HEK293 (cell line): ENCODE measurements at regions not wholly inside any gene's neighbourhood (a gene's known extent, or its start where the extent isn't known, plus 50 kb on each side); places are given as distances from the start of the nearest gene placed in this dataset.

Experiments used
- CTCF ChIA-PET: fragments of 350-600 bp; formaldehyde crosslinking; extraction: SDS; loops from one replicate; lab custom pipeline; 2021; ENCODE audit warnings: antibody characterized with exemption; lab: Yijun Ruan, JAX
- POLR2A ChIA-PET: fragments of 300-600 bp; formaldehyde crosslinking; extraction: SDS; loops from one replicate; lab custom pipeline; 2020; ENCODE audit warnings: antibody characterized with exemption, inconsistent platforms; lab: Yijun Ruan, JAX
- H3K27ac ChIP-seq: fragments of 200-500 bp; sonication (Bioruptor generic); 2 replicates; pipeline ENCODE4 v1.5.1; 2014; ENCODE audit warnings: low read depth, low read length, control low read depth, inconsistent platforms; ENCODE audit errors: extremely low read depth
- H3K36me3 ChIP-seq, 2 experiments: fragments of 200-500 bp in 1 of 2; sonication (Bioruptor generic) in 1 of 2; 1 replicate in 1 of 2; 2 replicates in 1 of 2; pipeline ENCODE4 v1.5.1; 2014 to 2017; ENCODE audit warnings: inconsistent platforms in 2 of 2, low read length in 2 of 2; ENCODE audit not compliant: control insufficient read depth in 2 of 2, insufficient read depth in 1 of 2
- H3K4me1 ChIP-seq: fragments of 200-500 bp; sonication (Bioruptor generic); 2 replicates; pipeline ENCODE4 v1.5.1; 2014; ENCODE audit warnings: mild to moderate bottlenecking, low read length, inconsistent platforms; ENCODE audit not compliant: control insufficient read depth, insufficient read depth
- H3K4me3 ChIP-seq: 2 replicates; pipeline ENCODE4 v1.5.1; 2011; ENCODE audit warnings: low read depth, mild to moderate bottlenecking, control low read depth, low read length, moderate library complexity
- H3K9me3 ChIP-seq: fragments of 200-500 bp; sonication (Bioruptor generic); 2 replicates; pipeline ENCODE4 v1.5.1; 2014; ENCODE audit warnings: low read depth, low read length, inconsistent platforms; ENCODE audit not compliant: control insufficient read depth, insufficient read depth
- GLI2 ChIP-seq: fragments of 450-650 bp; formaldehyde crosslinking; IDR thresholded peaks from 2 replicates; pipeline ENCODE4; 2017; ENCODE audit warnings: missing biosample characterization, missing genetic modification characterization, low read depth, borderline replicate concordance
- GLIS2 ChIP-seq: fragments of 450-650 bp; formaldehyde crosslinking; IDR thresholded peaks from 2 replicates; pipeline ENCODE4 v1.5.1; 2016; ENCODE audit warnings: missing biosample characterization, missing genetic modification characterization
- HOXA7 ChIP-seq: sonication (generic); formaldehyde crosslinking; IDR thresholded peaks from 2 replicates; pipeline ENCODE4 v1.8.1; 2022; ENCODE audit warnings: missing genetic modification reagents, borderline replicate concordance
- KLF8 ChIP-seq: fragments of 450-650 bp; formaldehyde crosslinking; IDR thresholded peaks from 2 replicates; pipeline ENCODE4 v1.5.1; 2016; ENCODE audit warnings: missing biosample characterization, missing genetic modification characterization
- SALL2 ChIP-seq: fragments of 450-650 bp; formaldehyde crosslinking; IDR thresholded peaks from 2 replicates; pipeline ENCODE4 v1.5.0; 2017; ENCODE audit warnings: missing biosample characterization, mild to moderate bottlenecking, missing genetic modification characterization, borderline replicate concordance
- ZNF146 ChIP-seq: fragments of 450-650 bp; formaldehyde crosslinking; IDR thresholded peaks from 2 replicates; pipeline ENCODE4 v1.5.1; 2016; ENCODE audit warnings: missing biosample characterization, missing genetic modification characterization
- ZNF214 ChIP-seq: fragments of 450-650 bp; formaldehyde crosslinking; IDR thresholded peaks from 2 replicates; pipeline ENCODE4 v1.5.1; 2017; ENCODE audit warnings: missing biosample characterization, mild to moderate bottlenecking, missing genetic modification characterization, borderline replicate concordance
- ZNF350 ChIP-seq: fragments of 450-650 bp; formaldehyde crosslinking; IDR thresholded peaks from 2 replicates; pipeline ENCODE4 v1.5.0; 2017; ENCODE audit warnings: missing biosample characterization, mild to moderate bottlenecking, missing genetic modification characterization
- ZNF48 ChIP-seq: fragments of 450-650 bp; formaldehyde crosslinking; IDR thresholded peaks from 2 replicates; pipeline ENCODE4 v1.5.1; 2016; ENCODE audit warnings: missing biosample characterization, missing genetic modification characterization
- ZNF548 ChIP-seq: fragments of 450-650 bp; formaldehyde crosslinking; IDR thresholded peaks from 2 replicates; pipeline ENCODE4 v1.5.1; 2016; ENCODE audit warnings: missing biosample characterization, missing genetic modification characterization
- ZNF561 ChIP-seq: fragments of 450-650 bp; IDR thresholded peaks from 2 replicates; pipeline ENCODE4 v1.5.1; 2018; ENCODE audit warnings: missing biosample characterization, missing genetic modification characterization, borderline replicate concordance
- ZNF571 ChIP-seq: fragments of 450-650 bp; formaldehyde crosslinking; IDR thresholded peaks from 2 replicates; pipeline ENCODE4 v1.5.0; 2017; ENCODE audit warnings: missing biosample characterization, missing genetic modification characterization
- ZNF621 ChIP-seq: fragments of 450-650 bp; formaldehyde crosslinking; IDR thresholded peaks from 2 replicates; pipeline ENCODE4 v1.5.1; 2017; ENCODE audit warnings: missing biosample characterization, missing genetic modification characterization
- ZNF623 ChIP-seq: fragments of 450-650 bp; formaldehyde crosslinking; IDR thresholded peaks from 2 replicates; pipeline ENCODE4 v1.5.1; 2016; ENCODE audit warnings: missing biosample characterization, missing genetic modification characterization
- ZNF626 ChIP-seq: fragments of 450-650 bp; sonication (Bioruptor Pico); formaldehyde crosslinking; IDR thresholded peaks from 2 replicates; pipeline ENCODE4 v1.5.1; 2018; ENCODE audit warnings: missing biosample characterization, missing genetic modification characterization, inconsistent platforms
- ZNF660 ChIP-seq: fragments of 450-650 bp; IDR thresholded peaks from 2 replicates; pipeline ENCODE4 v1.5.1; 2018; ENCODE audit warnings: missing biosample characterization, mild to moderate bottlenecking, missing genetic modification characterization
- ZNF664 ChIP-seq: fragments of 450-650 bp; formaldehyde crosslinking; IDR thresholded peaks from 2 replicates; pipeline ENCODE4 v1.5.1; 2016; ENCODE audit warnings: missing biosample characterization, missing genetic modification characterization
- ZNF707 ChIP-seq: fragments of 450-650 bp; formaldehyde crosslinking; IDR thresholded peaks from 2 replicates; pipeline ENCODE4 v1.5.1; 2016; ENCODE audit warnings: missing biosample characterization, missing genetic modification characterization
- ZNF792 ChIP-seq: fragments of 450-650 bp; formaldehyde crosslinking; IDR thresholded peaks from 2 replicates; pipeline ENCODE4 v1.5.1; 2016; ENCODE audit warnings: missing biosample characterization, missing genetic modification characterization
- ZNF830 ChIP-seq: fragments of 450-650 bp; IDR thresholded peaks from 2 replicates; pipeline ENCODE4 v1.5.0; 2018; ENCODE audit warnings: missing biosample characterization, missing genetic modification characterization, low read depth, mild to moderate bottlenecking, moderate library complexity
- ZSCAN16 ChIP-seq: fragments of 450-650 bp; formaldehyde crosslinking; IDR thresholded peaks from 2 replicates; pipeline ENCODE4 v1.5.1; 2016; ENCODE audit warnings: missing biosample characterization, missing genetic modification characterization
- TF ChIP-seq, protein P1 (sequence below): fragments of 450-650 bp; formaldehyde crosslinking; IDR thresholded peaks from 2 replicates; pipeline ENCODE4 v1.5.1; 2016; ENCODE audit warnings: missing biosample characterization, missing genetic modification characterization

DNA sequence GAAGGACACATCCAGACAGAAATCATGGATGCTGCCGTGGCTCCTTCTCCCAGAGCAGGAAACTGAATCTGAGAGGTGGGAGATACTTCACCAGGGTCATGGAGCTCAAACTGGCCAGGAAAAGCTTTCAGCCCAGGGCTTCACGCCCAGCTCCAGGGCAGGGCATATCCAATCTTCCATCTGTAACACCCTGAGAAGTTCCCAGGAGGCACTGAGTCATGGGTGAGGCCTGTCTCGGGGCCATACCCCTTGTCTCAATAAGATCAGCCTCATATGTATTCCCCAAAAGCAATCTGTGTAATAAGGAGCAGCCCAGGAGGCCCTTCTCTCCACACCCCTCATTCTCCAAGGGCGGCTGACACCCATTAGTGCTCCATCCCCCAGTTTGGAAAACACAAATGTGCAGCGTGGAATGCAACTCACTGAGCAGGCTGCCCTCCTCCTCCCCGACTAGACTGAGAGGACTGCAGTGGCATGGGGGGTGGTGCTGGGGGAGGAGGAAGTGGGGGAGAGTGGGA, 439.3 kb upstream of the SULF2 start:
- Histone ChIP-seq H3K27ac (no peak overlapping the region), H3K36me3 (no peaks in the 10 kb centered on the region), H3K9me3 (no peaks in the 10 kb centered on the region)
- CTCF ChIA-PET = no interaction called here
- no peak for TF ChIP-seq ZSCAN16 (tag by site-specific recombination)
- no peak for TF ChIP-seq ZNF350
- TF ChIP-seq ZNF561 (tag by site-specific recombination) = no peak
- no peak for TF ChIP-seq ZNF664 (tag by site-specific recombination)
- TF ChIP-seq KLF8 (tag by site-specific recombination) = no peak
- TF ChIP-seq ZNF830 = no peak
- no peak for TF ChIP-seq GLI2 (tag by site-specific recombination)
- no peak for TF ChIP-seq ZNF621 (tag by site-specific recombination)
- TF ChIP-seq, all 188 proteins: peak for 0
- POLR2A ChIA-PET = no interaction called here
- Histone ChIP-seq H3K4me3 (no peak overlapping the region), H3K4me1 (no peaks in the 10 kb centered on the region)

DNA sequence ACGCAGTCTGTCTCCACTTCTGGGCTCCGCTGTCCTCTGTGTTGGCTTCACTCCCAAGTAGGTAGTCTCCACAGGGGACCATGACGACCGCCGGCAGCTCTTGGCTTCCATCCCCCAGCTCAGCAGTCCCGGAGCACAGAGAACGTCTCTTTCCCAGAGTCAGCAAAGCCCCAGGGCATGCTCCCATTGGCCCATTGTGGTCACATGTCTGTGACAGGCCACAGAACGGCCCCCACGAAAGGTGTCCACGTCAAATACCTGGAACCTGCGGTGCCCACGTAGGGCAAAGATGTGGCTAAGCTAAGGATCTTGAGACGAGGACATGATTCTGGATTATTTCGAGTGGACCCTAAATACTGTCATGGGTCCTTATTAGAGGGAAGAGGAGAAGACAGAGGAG, 438.4 kb upstream of the SULF2 start:
- H3K4me3 ChIP-seq = no peak overlapping the region
- no peaks in the 10 kb centered on the region for H3K9me3 ChIP-seq
- ChIA-PET CTCF (interaction anchor here (0.6 to 0.7 kb wide), 2 partner anchors 16 to 397 kb away, joined by 3 to 4 read pairs; no protein-coding TSS in a partner anchor), POLR2A (no interaction called here)
- no peaks in the 10 kb centered on the region for H3K4me1 ChIP-seq
- no peak overlapping the region for H3K27ac ChIP-seq
- H3K36me3 ChIP-seq = no peaks in the 10 kb centered on the region
- TF ChIP-seq HOXA7 (CRISPR knock-in tag) (no peak), ZSCAN16 (tag by site-specific recombination) (no peak), ZNF792 (tag by site-specific recombination) (no peak), ZNF660 (no peak), ZNF146 (tag by site-specific recombination) (no peak), ZNF571 (no peak), GLIS2 (tag by site-specific recombination) (no peak), ZNF626 (tag by site-specific recombination) (no peak), ZNF48 (tag by site-specific recombination) (no peak)

DNA sequence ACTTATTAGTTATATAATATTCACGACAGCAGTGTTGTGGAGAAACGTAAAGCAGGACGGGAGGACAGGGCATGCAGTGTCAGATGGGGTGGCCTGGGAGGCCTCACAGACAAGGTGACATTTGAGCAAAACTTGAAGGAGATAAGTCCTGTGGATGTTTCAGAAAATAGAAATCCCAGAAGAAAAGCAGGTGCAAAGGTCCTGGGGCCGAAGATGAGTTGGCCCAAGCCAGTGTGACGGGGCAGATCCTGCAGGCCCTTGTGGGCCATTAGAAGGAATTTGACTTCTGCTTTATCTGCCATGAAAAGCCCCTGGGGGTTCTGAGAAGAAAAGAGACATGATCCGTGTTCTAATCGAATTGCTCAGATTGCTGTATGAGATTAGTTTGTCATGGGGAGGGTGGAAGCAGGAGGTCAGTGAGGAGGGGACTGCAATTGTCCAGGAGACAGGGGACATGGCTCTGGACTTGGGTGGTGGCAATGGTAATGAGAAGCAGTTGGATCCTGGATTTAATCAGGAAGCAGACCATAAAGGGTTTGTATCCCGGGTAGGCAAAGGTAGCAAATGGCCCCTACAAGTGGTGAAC, 437.4 kb upstream of the SULF2 start:
- no peak overlapping the region for H3K4me3 ChIP-seq
- ChIA-PET POLR2A (no interaction called here), CTCF (no interaction called here)
- H3K27ac ChIP-seq = no peak overlapping the region
- H3K36me3 ChIP-seq = no peaks in the 10 kb centered on the region
- H3K4me1 ChIP-seq = no peaks in the 10 kb centered on the region
- no peak for TF ChIP-seq SALL2
- TF ChIP-seq, protein P1, sequence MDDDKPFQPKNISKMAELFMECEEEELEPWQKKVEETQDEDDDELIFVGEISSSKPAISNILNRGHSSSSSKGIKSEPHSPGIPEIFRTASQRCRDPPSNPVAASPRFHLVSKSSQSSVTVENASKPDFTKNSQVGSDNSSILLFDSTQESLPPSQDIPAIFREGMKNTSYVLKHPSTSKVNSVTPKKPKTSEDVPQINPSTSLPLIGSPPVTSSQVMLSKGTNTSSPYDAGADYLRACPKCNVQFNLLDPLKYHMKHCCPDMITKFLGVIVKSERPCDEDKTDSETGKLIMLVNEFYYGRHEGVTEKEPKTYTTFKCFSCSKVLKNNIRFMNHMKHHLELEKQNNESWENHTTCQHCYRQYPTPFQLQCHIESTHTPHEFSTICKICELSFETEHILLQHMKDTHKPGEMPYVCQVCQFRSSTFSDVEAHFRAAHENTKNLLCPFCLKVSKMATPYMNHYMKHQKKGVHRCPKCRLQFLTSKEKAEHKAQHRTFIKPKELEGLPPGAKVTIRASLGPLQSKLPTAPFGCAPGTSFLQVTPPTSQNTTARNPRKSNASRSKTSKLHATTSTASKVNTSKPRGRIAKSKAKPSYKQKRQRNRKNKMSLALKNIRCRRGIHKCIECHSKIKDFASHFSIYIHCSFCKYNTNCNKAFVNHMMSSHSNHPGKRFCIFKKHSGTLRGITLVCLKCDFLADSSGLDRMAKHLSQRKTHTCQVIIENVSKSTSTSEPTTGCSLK (tag by site-specific recombination) = no peak
- TF ChIP-seq ZNF626 (tag by site-specific recombination) = no peak
- peak; percentile 69 for TF ChIP-seq ZNF623 (tag by site-specific recombination)
- no peak for TF ChIP-seq ZNF214 (tag by site-specific recombination)
- no peak for TF ChIP-seq ZNF548 (tag by site-specific recombination)
- TF ChIP-seq ZNF707 (tag by site-specific recombination) = no peak
- H3K9me3 ChIP-seq = no peaks in the 10 kb centered on the region
